ENCODE measurements at regions not wholly inside any gene's neighbourhood (a gene's known extent, or its start where the extent isn't known, plus 50 kb on each side); places are given as distances from the start of the nearest gene placed in this dataset.

DNA sequence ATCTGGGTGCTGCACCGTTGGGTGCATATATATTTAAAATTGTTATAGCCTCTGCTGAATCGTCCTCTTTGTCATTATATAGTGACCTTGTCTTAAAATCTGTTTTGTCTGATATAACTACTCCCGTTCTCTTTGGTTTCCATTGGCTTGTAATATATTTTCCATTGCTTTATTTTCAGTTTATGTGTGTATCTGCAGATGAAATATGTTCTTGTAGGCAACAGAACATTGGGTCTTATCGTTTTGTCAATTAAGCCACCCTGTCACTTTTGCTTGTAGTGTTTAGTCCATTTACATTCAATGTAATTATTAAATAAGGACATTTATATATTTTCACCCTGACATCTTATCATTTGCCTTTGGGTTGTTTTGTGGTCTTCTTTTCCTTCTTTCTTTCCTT lies 933.9 kb downstream of the EPHA7 start:
- TF ChIP-seq CTCF (IDR thresholded peaks at IDR 0.05) (no peak), POLR2A (IDR thresholded peaks at IDR 0.05) (no peak)

Measured in body of pancreas (tissue), 4 donors.